ENCODE measurements at regions not wholly inside any gene's neighbourhood (a gene's known extent, or its start where the extent isn't known, plus 50 kb on each side); places are given as distances from the start of the nearest gene placed in this dataset.

GRCh38 chr5:107790671-107791070 lies 119.9 kb upstream of the EFNA5 start:
- TF ChIP-seq CTCF (IDR thresholded peaks at IDR 0.05) (no peak), POLR2A (IDR thresholded peaks at IDR 0.05) (no peak)
